H1 (cell line): ENCODE measurements at regions not wholly inside any gene's neighbourhood (a gene's known extent, or its start where the extent isn't known, plus 50 kb on each side); places are given as distances from the start of the nearest gene placed in this dataset.

Experiments used
- CHD2 ChIP-seq: IDR thresholded peaks from 2 replicates; pipeline ENCODE4 v1.6.1; 2012; ENCODE audit warnings: low read length, improper control_type of control experiment
- EGR1 ChIP-seq: IDR thresholded peaks from 2 replicates; pipeline ENCODE4 v1.6.1; 2011; ENCODE audit warnings: low read depth, low read length, borderline replicate concordance
- EZH2 ChIP-seq: fragments of 200-600 bp; sonication (generic); IDR thresholded peaks from 2 replicates; pipeline ENCODE4 v1.7.1; 2012; ENCODE audit warnings: low read depth, mild to moderate bottlenecking, moderate library complexity, low read length, inconsistent platforms; ENCODE audit not compliant: severe bottlenecking
- SUZ12 ChIP-seq: fragments of 200-600 bp; sonication (generic); IDR thresholded peaks from 2 replicates; pipeline ENCODE4 v1.6.1; 2012; ENCODE audit warnings: mild to moderate bottlenecking, inconsistent platforms, low read length, moderate library complexity, mixed read lengths
- TBP ChIP-seq: IDR thresholded peaks from 2 replicates; pipeline ENCODE4 v1.6.1; 2011; ENCODE audit warnings: low read depth, low read length, improper control_type of control experiment

GRCh38 chr21:35191754-35192153 is 142.7 kb upstream of the RUNX1 start (continued):
- TF ChIP-seq EZH2 = no peak
- TF ChIP-seq EGR1 = no peak
- no peak for TF ChIP-seq TBP
- TF ChIP-seq SUZ12 = no peak
- TF ChIP-seq CHD2 = no peak
